Ishikawa (cell line): ENCODE measurements at regions not wholly inside any gene's neighbourhood (a gene's known extent, or its start where the extent isn't known, plus 50 kb on each side); places are given as distances from the start of the nearest gene placed in this dataset.

Experiments
- TCF12 ChIP-seq: IDR thresholded peaks from 2 replicates; pipeline ENCODE4 v1.6.1; 2012; ENCODE audit warnings: low read depth
- YY1 ChIP-seq: IDR thresholded peaks from 2 replicates; pipeline ENCODE4 v1.6.1; 2012; ENCODE audit warnings: low read depth

GRCh38 chr2:5967506-5967905 lies 275.3 kb downstream of the SOX11 start:
- TF ChIP-seq YY1 (no peak), TCF12 (no peak)
